HG02840 (cell line): ENCODE measurements at regions not wholly inside any gene's neighbourhood (a gene's known extent, or its start where the extent isn't known, plus 50 kb on each side); places are given as distances from the start of the nearest gene placed in this dataset.
"Not testable (repeated sequence)": the region's sequence is repeated elsewhere in the genome, so short reads cannot be mapped to it uniquely, and the experiment has no call there.

Experiments used
- ATAC-seq: cut with Tn5 transposase; IDR thresholded peaks from one replicate; pipeline ENCODE4 v1.9.1; 2021; ENCODE audit warnings: mild to moderate bottlenecking, moderate library complexity, moderate number of reproducible peaks; ENCODE audit not compliant: unreplicated experiment, low FRiP score

DNA sequence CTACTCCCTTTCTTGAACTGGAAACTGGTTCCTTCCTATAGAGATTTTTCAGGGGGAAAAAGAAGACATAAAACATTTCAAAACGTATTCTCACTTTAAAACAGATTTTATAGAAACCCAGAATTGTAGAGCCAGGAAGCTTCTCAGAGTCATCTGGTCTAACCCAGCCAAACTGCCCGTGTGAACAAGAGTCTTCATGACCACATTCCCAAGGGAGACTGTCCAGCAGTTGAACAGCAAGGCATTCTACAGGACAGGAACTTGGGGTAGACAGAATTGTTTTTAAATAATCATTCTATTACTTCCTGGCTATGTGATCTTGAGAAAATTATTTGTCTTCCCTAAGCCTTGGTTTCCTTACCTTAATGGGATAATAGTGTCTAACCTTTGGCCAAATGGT, 163.5 kb upstream of the IVNS1ABP start:
- no peak for ATAC-seq

DNA sequence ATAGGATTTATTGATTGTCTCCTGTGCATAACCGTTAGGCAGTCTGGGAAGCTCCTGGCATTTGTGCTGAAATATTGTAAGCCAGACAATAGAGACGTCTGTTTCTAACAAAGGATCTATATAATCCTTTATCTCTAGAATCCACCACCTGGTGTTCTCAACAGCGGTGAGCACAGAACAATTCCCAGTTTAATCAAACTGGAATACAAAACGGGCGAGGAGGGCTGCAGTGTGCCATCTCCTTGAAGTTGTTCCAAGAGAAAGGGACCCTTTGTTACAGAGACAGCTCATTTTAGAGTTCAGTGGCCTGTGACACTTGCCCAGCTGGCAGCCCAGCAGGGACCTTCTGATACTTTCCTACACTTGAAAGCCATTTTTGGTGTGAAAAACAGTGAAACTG, 162.8 kb upstream of the IVNS1ABP start:
- ATAC-seq, result no peak

DNA sequence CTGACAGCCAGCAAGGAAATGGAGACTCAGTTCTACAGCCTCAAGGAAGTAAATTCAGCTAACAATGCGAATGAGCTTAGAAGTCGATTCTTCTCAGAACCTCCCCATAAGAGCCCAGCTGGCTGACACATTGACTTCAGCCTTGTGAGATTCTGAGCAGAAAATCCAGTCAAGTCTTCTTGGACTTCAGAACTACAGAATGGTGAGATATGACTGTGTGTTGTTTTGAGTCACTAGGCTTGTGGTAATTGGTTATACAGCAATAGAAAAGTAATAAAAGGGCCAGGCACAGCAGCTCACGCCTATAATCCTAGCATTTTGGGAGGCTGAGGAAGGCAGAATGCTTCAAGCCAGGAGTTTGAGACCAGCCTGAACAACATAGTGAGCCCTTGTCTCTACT, 161.8 kb upstream of the IVNS1ABP start:
- no peak for ATAC-seq

DNA sequence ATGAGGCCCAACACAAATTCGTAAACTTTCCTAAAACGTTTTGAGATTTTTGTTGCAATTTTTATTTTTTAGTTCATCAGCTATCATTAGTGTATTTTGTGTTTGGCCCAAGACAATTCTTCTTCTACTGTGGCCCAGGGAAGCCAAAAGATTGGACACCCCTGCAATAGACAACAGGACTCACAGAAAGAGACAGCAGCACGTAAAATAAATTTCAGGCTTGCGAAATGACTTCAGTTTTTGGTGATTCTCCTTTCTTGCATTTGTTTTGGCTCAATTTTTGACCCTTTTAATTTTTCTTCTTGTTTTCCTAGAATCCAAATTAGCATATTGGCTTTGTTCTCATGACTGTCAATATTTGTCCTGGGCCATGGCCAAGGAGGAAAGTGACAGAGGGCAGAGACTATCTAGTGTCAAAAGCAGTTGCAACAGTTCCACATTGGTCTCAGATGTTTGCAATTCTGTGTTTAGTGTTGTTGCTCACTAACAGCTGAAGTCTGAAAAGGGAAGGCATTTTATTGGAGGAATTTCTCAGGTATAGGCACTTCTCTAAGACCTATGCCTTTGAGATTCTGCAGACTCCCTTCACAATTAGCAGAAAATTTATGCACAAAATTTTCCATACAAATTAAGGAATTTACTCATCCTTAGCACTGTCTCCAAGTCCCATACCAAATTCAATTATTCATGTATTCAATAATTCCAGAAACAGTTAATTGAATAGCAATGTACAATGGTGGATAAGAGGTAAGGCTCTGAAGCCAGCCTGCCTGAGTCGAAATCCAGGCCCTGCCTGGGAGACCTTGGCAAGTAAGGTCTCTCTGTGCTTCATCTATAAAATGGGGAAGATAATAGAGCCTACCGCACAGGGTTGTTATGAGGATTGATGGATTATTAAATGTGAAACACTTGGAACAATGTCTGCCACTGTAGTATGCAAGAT, 160.9 kb upstream of the IVNS1ABP start:
- ATAC-seq, result no peak

DNA sequence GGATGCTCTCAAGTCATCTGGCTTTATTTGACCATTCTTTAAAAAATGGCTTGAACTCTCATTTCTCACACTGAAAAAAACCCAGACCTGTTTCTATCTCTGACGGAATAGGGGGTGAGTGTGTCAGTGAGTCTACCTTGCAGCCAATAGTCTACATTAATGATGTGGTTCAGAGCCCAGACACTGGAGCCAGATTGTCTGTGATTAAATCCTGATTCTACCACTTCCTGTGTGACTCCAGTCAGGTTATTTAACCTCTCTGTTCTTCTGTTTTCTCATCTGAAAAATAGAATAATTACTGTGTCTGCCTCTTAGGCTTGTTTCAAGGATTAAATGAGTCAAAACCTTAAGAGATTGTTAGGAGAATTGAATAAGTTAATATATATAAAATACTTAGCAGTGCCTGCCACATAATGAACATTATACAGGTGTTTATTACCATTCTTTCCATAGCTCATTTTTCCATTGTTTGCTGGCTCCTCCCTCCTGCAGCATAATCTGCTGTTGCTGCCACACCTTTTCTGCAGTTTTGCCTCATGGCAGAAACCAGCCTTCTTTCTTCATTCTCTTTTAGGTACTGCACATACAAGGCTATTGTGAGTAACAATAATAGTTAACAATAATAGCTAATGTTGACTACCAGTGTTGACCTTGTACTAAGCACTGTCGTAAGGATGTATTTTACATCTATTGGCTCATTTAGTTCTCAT, 157.6 kb upstream of the IVNS1ABP start:
- no peak for ATAC-seq

DNA sequence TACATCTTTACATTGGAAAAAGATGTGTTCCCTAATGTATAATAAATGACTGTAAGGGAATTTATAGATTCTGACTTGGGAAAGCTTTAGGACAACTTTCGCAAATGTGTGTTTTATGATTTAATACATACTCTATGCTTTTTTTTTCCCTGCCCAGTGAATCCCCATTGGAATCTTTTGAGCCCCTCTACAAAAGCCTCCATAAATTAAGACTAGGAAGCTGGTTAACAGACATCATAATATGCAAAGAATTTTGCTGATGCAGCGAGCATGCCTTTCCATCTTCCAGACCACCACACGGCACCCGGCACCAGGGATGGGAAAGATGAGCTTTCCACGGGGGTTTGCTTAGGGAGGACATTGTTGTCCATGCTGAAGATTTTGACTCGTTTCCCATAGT, 156.1 kb upstream of the IVNS1ABP start:
- no peak for ATAC-seq

DNA sequence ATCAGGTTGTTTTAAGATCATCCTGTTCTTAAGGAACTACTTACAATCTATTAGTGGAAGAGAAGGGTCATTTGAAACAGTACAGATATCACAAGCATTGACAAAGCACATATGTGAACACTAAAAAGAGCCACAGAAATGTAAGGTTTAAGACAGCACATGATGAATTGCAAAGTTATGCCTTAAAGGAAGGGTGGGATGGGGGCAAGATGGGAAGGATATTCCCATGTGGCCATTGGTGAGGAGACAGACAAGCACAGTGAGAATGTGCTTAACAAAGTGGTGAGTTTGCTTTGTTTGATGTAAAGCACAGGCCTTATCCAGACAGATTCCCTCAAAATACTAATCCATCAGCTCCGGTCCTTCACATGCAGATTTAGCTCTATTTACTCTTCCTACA, 151.6 kb upstream of the IVNS1ABP start:
- no peak for ATAC-seq

DNA sequence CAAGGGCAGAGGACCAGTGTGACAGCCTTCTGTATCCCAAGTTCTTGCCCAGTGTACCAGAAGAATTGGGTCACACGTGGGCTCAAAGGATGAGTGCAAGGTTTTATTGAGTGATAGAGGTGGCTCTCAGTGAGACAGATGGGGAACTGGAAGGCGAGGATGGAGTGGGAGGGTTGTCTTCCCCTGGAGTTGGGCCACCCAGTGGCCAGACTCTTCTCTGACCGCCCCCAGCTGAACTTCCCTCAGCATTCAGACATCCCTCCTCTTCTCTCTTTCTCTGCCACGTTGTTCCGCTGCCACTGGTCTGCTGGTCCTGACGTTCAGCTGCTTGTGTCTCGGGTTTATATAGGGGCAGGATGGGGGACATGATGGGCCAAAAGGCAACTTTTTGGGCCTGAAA, 150.1 kb upstream of the IVNS1ABP start:
- ATAC-seq, result no peak

DNA sequence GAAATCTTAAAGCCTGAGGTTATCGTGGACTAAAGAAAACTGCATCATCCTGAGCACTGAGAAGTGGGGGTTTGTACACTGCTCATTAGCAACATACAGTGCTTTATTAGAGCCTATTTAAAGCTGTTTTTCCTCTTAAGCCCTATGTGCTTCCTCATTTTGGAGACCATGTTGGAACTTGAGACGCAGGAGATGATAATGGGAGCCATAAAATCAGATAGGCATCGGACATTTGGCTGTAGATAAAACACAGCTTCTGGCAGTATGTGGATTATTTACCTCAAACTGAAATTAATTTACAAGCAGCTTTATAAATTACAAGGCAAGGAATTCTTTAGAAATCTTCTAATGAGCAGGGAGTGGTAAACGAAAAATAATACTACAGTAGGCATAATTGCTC, 147.7 kb upstream of the IVNS1ABP start:
- ATAC-seq, result no peak

DNA sequence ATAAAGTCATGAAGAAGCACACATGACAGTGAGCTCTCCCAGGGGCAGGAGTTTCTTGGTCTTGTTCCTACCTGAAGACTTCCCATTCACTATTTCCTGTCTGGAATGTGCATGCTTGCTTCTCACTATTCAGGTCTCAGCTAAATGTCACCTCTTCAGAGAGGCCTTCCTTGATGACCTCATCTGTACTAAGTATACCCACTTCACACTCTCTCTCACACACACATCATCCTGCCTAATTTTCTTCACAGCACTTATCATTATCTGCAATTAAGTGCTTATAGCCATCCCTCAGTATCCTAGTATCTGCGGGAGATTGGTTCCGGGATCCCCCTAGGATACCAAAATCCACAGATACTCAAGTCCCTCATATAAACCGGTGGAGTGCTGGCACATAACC, 146.4 kb upstream of the IVNS1ABP start:
- ATAC-seq, result no peak

DNA sequence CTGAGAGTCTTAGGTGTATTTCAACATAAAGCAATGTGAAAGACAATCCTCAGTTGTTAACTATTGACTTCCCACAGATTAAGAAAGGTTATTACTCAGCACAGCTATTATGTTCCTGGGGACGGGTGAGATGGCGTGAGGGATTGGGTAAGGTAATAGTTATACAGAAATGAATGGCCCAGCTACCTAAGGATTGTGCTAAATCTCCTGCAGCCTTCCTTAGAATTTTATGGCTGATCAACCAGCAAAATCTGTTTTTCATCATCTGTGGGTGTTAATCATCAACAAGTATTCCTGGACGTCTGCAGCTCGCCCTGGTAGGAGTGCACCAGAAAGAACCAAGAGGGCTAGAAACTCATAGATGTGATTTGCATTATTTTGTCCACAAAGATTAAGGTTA, 146.0 kb upstream of the IVNS1ABP start:
- ATAC-seq, result no peak

DNA sequence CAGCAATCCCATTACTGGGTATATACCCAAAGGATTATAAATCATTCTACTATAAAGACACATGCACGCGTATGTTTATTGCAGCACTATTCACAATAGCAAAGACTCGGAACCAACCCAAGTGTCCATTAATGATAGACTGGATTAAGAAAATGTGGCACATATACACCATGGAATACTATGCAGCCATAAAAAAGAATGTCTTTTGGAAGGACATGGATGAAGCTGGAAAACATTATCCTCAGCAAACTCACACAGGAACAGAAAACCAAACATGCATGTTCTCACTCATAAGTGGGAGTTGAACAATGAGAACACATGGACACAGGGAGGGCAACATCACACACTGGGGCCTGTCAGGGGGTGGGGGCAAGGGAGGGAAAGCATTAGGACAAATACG, 143.7 kb upstream of the IVNS1ABP start:
- ATAC-seq, result not testable (repeated sequence)

DNA sequence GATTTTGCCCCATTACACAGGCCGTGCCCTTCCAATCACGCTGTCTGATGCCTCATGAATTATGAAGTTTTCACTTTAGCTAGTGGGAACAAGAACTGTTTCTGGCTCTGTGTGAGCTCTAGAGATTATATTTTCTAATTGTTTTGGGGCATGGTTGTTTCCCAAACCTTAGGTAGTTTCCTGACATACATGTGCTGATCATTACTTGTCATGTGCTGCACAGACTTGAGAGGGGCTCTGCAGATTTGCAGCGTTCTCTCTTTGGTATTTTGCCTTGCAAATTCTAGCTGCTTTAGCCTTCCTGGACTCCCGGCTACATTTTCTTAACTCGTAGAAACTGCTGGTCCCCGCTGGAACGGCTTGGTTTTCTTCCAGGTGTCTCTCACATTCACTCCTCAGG, 142.1 kb upstream of the IVNS1ABP start:
- ATAC-seq, result no peak

DNA sequence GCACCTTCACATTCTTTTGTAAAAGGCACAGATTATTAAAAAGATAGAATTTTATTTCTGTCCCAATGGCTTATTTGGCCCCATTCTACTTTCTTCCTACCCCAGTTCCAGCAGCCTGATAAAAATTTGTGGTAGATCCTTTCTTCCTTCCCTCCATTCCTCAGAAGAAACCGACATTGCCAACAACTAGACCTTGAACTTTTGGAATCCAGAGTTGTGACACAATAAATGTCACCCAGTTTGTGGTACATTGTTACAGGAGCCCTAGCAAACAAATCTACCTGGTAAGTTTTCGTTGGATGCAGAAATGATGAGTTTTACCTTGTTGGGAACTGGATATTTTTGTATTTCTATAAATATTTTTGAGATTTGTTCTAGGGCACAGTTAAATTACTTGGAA, 141.6 kb upstream of the IVNS1ABP start:
- no peak for ATAC-seq

DNA sequence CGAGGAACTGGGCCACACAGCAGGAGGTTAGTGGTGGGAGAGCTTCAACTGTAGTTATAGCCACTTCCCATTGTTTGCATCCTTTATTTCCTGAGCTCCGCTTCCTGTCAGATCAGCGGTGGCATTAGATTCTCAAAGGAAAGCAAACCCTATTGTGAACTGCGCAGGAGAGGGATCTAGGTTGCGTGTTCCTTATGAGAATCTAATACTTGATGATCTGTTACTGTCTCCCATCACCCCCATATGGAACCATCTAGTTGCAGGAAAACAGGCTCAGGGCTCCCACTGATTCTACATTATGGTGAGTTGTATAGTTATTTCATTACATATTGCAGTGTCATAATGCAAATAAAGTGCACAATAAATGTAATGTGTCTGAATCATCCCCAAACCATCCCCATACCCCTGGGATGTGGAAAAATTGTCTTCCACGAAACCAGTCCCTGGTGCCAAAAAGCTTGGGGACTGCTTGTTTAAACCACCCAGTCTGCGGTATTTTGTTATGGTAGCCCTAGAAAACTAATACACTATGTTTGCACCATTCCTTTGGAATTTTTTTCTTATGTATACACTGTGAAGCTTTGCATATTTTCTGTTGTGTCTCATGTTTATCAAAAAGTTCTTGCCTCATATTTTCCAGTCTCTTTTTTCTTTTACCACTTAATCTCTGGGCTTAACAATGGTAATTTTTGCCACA, 136.6 kb upstream of the IVNS1ABP start:
- no peak for ATAC-seq

DNA sequence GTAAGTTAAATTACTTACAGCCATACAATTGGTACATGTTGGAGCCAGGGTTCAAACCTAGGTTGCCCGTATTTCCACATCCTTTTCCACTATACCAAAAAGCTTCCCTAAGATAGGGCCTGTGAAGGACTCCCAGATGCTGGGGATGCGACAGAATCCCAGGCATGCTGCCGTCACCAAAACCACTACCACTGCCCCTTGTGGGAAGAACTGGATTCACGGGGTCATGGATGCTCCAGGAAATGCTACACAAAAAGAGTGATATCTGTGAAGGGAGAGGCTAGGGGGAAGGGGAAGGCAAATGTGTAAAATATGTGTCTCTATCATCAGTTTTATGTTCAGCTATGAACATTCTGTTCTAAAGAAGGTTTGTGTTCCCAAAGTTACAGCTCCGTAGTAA, 133.9 kb upstream of the IVNS1ABP start:
- ATAC-seq, result no peak

DNA sequence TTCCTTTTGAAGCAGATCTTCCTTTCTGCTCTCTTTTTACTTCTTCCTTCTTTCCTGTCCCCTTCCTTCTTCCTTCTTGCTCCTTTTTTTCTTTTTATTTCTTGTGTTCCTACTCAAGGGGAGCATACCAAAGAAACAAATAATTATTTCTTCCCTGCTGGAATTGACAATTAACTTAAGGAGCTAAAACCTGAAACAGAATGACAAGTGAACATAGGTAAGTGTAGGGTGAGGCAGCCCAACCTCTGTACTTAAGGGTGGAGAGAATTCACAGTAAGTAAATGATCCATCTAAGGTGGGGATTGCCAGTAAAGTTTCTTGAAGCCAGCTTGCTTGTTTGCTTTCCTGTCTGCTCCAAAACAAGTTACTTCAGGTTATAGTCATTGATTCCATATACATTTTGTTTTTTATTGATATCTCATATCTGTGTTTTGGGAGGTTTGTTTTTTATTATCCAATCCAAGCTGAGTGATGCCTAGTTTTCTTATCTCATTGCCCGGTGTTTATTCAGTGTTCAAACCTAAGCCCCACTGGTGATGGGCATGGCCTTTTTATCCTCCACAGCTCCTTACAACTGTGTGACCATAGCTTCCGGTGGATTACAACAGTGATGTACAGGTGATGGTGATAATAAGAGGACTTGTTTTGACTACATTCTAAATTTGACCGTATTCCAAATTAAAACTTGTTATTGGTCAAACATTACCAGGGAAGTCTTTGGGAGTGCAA, 133.2 kb upstream of the IVNS1ABP start:
- ATAC-seq, result no peak

DNA sequence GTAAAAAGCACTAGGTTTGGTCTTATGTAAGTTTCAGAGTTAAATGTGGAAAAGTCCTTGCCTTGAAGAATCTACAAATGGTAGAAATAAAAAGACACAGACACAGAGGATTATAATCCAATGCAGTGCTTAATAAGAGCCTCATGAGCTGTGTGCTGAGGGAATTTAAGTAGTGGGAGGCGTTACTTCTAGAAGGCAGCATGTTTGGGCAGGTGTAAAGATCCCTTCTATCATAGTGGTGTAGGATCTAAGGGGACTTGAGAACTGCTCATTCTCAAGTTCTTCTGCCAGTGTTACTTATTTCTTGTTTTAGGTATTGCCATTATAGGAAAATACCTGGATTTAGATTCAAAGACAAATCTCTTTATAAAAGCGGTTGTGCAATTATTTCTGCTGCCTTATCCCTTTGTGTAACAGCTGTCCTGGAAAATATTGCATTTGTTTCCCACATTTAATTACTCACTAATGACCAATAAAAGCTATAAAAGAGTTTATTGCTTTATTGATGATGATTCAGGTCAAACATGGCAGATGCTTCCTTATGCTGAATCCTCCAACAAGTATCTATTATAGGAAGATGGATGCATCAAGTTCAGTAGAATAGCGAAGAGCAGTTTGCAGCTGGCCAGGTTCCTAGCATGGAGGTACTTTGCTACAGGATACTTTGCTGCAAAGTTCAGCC, 132.5 kb upstream of the IVNS1ABP start:
- no peak for ATAC-seq

DNA sequence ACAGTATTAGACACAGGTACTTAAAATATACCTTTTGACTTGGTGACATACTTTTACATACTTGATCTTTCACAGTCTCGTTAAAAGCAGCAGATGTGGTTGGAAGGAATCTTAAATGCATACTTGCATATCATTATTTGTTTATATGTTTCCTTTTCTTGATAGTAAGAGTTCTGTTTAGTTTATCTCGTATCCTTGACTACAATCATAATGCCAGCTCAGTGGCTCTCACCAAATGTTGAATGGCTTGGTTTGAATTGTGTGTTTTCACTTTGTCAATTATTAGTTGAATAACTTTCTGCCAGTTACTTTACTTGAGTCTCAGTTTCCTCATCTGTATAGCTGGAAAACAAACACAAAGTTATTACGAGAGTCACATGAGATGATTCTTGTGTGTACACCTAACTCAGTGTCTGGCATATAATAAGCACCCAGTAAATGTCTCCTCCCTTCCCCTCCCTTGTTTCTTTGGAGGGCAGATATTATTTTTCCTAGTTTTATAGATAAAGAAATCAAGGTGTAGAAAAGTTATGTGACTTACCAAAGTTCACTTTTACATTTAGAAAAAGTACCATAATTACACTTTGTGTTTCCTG, 131.6 kb upstream of the IVNS1ABP start:
- ATAC-seq, result no peak

DNA sequence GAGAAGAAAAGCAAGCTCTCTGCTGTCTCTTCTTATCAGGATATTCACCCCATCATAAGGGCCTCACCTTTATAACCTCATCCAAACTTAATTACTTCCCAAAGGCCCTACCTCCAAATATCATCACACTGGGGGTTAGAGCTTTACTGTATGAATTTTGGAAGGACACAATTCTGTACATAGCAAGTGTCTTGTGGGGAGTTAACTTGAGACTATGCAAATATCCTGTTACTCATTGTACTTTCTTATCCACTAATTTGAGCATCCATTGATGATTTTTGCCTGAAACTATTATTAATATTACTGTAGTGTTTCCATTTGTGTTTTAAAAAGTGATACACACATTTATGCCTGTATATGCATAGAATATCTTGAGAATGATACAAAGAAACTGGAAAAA, 129.1 kb upstream of the IVNS1ABP start:
- ATAC-seq, result no peak
